ENCODE measurements at regions not wholly inside any gene's neighbourhood (a gene's known extent, or its start where the extent isn't known, plus 50 kb on each side); places are given as distances from the start of the nearest gene placed in this dataset.

DNA sequence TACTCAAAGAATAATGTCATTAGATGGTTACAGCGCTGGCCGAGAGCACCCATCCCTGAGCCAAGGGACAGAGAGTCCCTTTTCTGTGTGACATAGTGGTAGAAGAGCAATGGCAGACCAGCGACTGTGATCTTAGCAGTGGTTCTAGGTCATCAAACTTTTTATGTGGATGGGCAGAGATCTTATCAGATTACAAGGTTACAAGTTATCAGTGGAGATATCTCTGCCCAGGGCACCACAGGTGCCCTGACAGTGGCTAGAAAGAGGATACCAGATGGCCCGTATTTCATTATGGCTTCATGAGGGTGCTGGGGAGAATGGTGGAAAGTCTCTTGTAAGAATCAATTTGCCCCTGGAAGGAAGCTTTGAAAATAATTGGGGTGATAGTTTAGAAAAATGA lies 62.7 kb downstream of the CYCS start:
- TF ChIP-seq EZH2 (IDR thresholded peaks at IDR 0.05; ENCODE audit: borderline replicate concordance, insufficient read depth, low read length, poor library complexity, severe bottlenecking) (no peak), TAF1 (IDR thresholded peaks at IDR 0.05; ENCODE audit: low read depth) (no peak), EP300 (conservative IDR thresholded peaks at IDR 0.05; ENCODE audit: poor library complexity, severe bottlenecking) (no peak), SMC3 (conservative IDR thresholded peaks at IDR 0.05; ENCODE audit: poor library complexity) (no peak), POLR2AphosphoS5 (IDR thresholded peaks at IDR 0.05) (no peak)
- TF ChIP-seq, protein P1, sequence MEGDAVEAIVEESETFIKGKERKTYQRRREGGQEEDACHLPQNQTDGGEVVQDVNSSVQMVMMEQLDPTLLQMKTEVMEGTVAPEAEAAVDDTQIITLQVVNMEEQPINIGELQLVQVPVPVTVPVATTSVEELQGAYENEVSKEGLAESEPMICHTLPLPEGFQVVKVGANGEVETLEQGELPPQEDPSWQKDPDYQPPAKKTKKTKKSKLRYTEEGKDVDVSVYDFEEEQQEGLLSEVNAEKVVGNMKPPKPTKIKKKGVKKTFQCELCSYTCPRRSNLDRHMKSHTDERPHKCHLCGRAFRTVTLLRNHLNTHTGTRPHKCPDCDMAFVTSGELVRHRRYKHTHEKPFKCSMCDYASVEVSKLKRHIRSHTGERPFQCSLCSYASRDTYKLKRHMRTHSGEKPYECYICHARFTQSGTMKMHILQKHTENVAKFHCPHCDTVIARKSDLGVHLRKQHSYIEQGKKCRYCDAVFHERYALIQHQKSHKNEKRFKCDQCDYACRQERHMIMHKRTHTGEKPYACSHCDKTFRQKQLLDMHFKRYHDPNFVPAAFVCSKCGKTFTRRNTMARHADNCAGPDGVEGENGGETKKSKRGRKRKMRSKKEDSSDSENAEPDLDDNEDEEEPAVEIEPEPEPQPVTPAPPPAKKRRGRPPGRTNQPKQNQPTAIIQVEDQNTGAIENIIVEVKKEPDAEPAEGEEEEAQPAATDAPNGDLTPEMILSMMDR (IDR thresholded peaks at IDR 0.05; ENCODE audit: poor library complexity, severe bottlenecking) = no peak
- TF ChIP-seq, protein P2, sequence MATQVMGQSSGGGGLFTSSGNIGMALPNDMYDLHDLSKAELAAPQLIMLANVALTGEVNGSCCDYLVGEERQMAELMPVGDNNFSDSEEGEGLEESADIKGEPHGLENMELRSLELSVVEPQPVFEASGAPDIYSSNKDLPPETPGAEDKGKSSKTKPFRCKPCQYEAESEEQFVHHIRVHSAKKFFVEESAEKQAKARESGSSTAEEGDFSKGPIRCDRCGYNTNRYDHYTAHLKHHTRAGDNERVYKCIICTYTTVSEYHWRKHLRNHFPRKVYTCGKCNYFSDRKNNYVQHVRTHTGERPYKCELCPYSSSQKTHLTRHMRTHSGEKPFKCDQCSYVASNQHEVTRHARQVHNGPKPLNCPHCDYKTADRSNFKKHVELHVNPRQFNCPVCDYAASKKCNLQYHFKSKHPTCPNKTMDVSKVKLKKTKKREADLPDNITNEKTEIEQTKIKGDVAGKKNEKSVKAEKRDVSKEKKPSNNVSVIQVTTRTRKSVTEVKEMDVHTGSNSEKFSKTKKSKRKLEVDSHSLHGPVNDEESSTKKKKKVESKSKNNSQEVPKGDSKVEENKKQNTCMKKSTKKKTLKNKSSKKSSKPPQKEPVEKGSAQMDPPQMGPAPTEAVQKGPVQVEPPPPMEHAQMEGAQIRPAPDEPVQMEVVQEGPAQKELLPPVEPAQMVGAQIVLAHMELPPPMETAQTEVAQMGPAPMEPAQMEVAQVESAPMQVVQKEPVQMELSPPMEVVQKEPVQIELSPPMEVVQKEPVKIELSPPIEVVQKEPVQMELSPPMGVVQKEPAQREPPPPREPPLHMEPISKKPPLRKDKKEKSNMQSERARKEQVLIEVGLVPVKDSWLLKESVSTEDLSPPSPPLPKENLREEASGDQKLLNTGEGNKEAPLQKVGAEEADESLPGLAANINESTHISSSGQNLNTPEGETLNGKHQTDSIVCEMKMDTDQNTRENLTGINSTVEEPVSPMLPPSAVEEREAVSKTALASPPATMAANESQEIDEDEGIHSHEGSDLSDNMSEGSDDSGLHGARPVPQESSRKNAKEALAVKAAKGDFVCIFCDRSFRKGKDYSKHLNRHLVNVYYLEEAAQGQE (IDR thresholded peaks at IDR 0.05; ENCODE audit: borderline replicate concordance) = no peak
